Tibial nerve (tissue), 4 donors: ENCODE measurements at regions not wholly inside any gene's neighbourhood (a gene's known extent, or its start where the extent isn't known, plus 50 kb on each side); places are given as distances from the start of the nearest gene placed in this dataset.

ENCODE experiments used
- DNase-seq, 2 donors: peaks; one replicate each; pipeline ENCODE4 v3.0.0-alpha.2; 2019; ENCODE audit warnings: low spot score in 2 of 2
- H3K27ac ChIP-seq, 4 donors: fragments of 200-600 bp; sonication (generic) in 3 of 4; one replicate each; pipeline ENCODE4 v1.5.1; 2017 to 2019; ENCODE audit warnings: mild to moderate bottlenecking in 1 of 4
- H3K27me3 ChIP-seq, 2 donors: fragments of 200-600 bp; sonication (generic) in 1 of 2; one replicate each; pipeline versions ENCODE4 v1.5.1 to v1.6.0; 2017 to 2019
- H3K36me3 ChIP-seq, 3 donors: fragments of 200-600 bp; sonication (generic); one replicate each; pipeline ENCODE4 v1.5.1; 2018 to 2019
- H3K4me1 ChIP-seq, 4 donors: fragments of 200-600 bp; sonication (generic) in 3 of 4; one replicate each; pipeline ENCODE4 v1.5.1; 2017 to 2019
- H3K4me3 ChIP-seq, 4 donors: fragments of 200-600 bp; sonication (generic) in 3 of 4; one replicate each; pipeline ENCODE4 v1.5.1; 2017 to 2019; ENCODE audit warnings: mild to moderate bottlenecking in 1 of 4, moderate library complexity in 1 of 4
- H3K9me3 ChIP-seq, 4 donors: fragments of 200-600 bp; sonication (generic) in 3 of 4; one replicate each; pipeline ENCODE4 v1.5.1; 2017 to 2019
- CTCF ChIP-seq, 5 experiments: fragments of 200-600 bp in 3 of 5; fragments of 450-650 bp in 2 of 5; sonication (generic) in 3 of 5; IDR thresholded peaks; one replicate each; pipeline ENCODE4 v1.5.1; 2016 to 2019; ENCODE audit warnings: antibody characterized with exemption in 5 of 5, mild to moderate bottlenecking in 3 of 5, moderate library complexity in 2 of 5
- EP300 ChIP-seq, 2 donors: sonication (generic); formaldehyde crosslinking; IDR thresholded peaks; one replicate each; pipeline ENCODE4 v1.6.1; 2017; ENCODE audit warnings: antibody characterized with exemption in 2 of 2, mild to moderate bottlenecking in 1 of 2
- POLR2A ChIP-seq, 2 donors: fragments of 450-650 bp; IDR thresholded peaks; one replicate each; pipeline ENCODE4 v1.6.1; 2017; ENCODE audit warnings: antibody characterized with exemption in 2 of 2, mild to moderate bottlenecking in 2 of 2, moderate library complexity in 2 of 2
- WGBS, 2 donors: methylation state at CpG; one replicate each; pipeline ENCODE4 v1.1.5; 2018; 5-methylcytosine and 5-hydroxymethylcytosine counted together

- no peak for DNase-seq
- Histone ChIP-seq H3K9me3 (peaks cover 0 to 8% (median 0%) of the 10 kb centered on the region in 4 donors), H3K4me1 (peaks cover 0 to 4% (median 1%) of the 10 kb centered on the region in 4 donors), H3K4me3 (no peak overlapping the region), H3K27ac (no peak overlapping the region), H3K36me3 (no peaks in the 10 kb centered on the region), H3K27me3 (no peaks in the 10 kb centered on the region)
- TF ChIP-seq POLR2A (IDR thresholded peaks at IDR 0.05), result no peak
- TF ChIP-seq EP300 (IDR thresholded peaks at IDR 0.05), result no peak
- no peak for TF ChIP-seq CTCF (IDR thresholded peaks at IDR 0.05)
These were observed 112.5 kb downstream of the EFEMP1 start for GRCh38 chr2:55811048-55811447.

GRCh38 chr2:55810622-55811020 is 113.0 kb downstream of the EFEMP1 start:
- Histone ChIP-seq H3K4me1 (peaks cover 0 to 7% (median 1%) of the 10 kb centered on the region in 4 donors), H3K36me3 (no peaks in the 10 kb centered on the region), H3K27me3 (no peaks in the 10 kb centered on the region), H3K9me3 (peaks cover 0 to 8% (median 0%) of the 10 kb centered on the region in 4 donors), H3K4me3 (no peak overlapping the region), H3K27ac (no peak overlapping the region)
- no peak for DNase-seq
- whole genome bisulfite sequencing, 2 donors, result 57 to 59% methylated on average over 3 of the region's 3 CpGs
- TF ChIP-seq EP300 (IDR thresholded peaks at IDR 0.05) (no peak), POLR2A (IDR thresholded peaks at IDR 0.05) (no peak), CTCF (IDR thresholded peaks at IDR 0.05) (no peak)

- TF ChIP-seq POLR2A (IDR thresholded peaks at IDR 0.05), result no peak
- no peak for TF ChIP-seq CTCF (IDR thresholded peaks at IDR 0.05)
- peak in 1 of 2 donors; percentile 60 for TF ChIP-seq EP300 (IDR thresholded peaks at IDR 0.05)
- H3K4me3 ChIP-seq, result no peak overlapping the region
- WGBS, 2 donors, result 65 to 72% methylated on average over 7 of the region's 7 CpGs
- H3K36me3 ChIP-seq, result no peaks in the 10 kb centered on the region
- DNase-seq, result peak in 1 of 2 donors; percentile 54
- peaks cover 0 to 8% (median 0%) of the 10 kb centered on the region in 4 donors for H3K9me3 ChIP-seq
- H3K4me1 ChIP-seq, result peaks cover 0 to 13% (median 1%) of the 10 kb centered on the region in 4 donors
- H3K27me3 ChIP-seq, result no peaks in the 10 kb centered on the region
- no peak overlapping the region for H3K27ac ChIP-seq
These were observed 113.5 kb downstream of the EFEMP1 start for GRCh38 chr2:55809875-55810621.

- no peaks in the 10 kb centered on the region for H3K36me3 ChIP-seq
- no peak for DNase-seq
- 79 to 82% methylated on average over 2 of the region's 2 CpGs for WGBS, 2 donors
- no peak overlapping the region for H3K4me3 ChIP-seq
- H3K27ac ChIP-seq, result no peak overlapping the region
- H3K9me3 ChIP-seq, result no peaks in the 10 kb centered on the region
- H3K4me1 ChIP-seq, result peaks cover 0 to 18% (median 1%) of the 10 kb centered on the region in 4 donors
- H3K27me3 ChIP-seq, result no peaks in the 10 kb centered on the region
- TF ChIP-seq POLR2A (IDR thresholded peaks at IDR 0.05), result no peak
- no peak for TF ChIP-seq CTCF (IDR thresholded peaks at IDR 0.05)
- no peak for TF ChIP-seq EP300 (IDR thresholded peaks at IDR 0.05)
These were observed 114.3 kb upstream of the PNPT1 start for GRCh38 chr2:55807900-55808299.

- TF ChIP-seq EP300 (IDR thresholded peaks at IDR 0.05), result no peak
- no peak for TF ChIP-seq CTCF (IDR thresholded peaks at IDR 0.05)
- no peak for TF ChIP-seq POLR2A (IDR thresholded peaks at IDR 0.05)
- DNase-seq, result no peak
- Histone ChIP-seq H3K9me3 (no peaks in the 10 kb centered on the region), H3K27ac (no peak overlapping the region), H3K36me3 (no peaks in the 10 kb centered on the region), H3K4me1 (peaks cover 0 to 18% (median 1%) of the 10 kb centered on the region in 4 donors), H3K27me3 (no peaks in the 10 kb centered on the region), H3K4me3 (no peak overlapping the region)
- WGBS, 2 donors, result 61 to 69% methylated on average over 2 of the region's 2 CpGs
These were observed 112.0 kb upstream of the PNPT1 start for GRCh38 chr2:55805686-55806085.
